OCI-LY3 (cell line): ENCODE measurements at regions not wholly inside any gene's neighbourhood (a gene's known extent, or its start where the extent isn't known, plus 50 kb on each side); places are given as distances from the start of the nearest gene placed in this dataset.

Experiments
- H2AFZ ChIP-seq: fragments of 200-600, 300-600 bp; shearing (Covaris generic); 2 replicates; pipeline ENCODE4 v1.6.0; 2014; ENCODE audit warnings: antibody characterized with exemption, low read depth, low read length
- H3K27ac ChIP-seq: fragments of 200-600, 300-600 bp; sonication (generic); 2 replicates; pipeline ENCODE4 v1.5.1; 2014; ENCODE audit warnings: mild to moderate bottlenecking, low read length, moderate library complexity, mixed read lengths
- H3K27me3 ChIP-seq: fragments of 200-600, 300-600 bp; sonication (generic); 2 replicates; pipeline ENCODE4 v1.6.1; 2014; ENCODE audit warnings: low read depth, low read length, mixed read lengths
- H3K36me3 ChIP-seq: fragments of 200-600, 300-600 bp; sonication (generic); replicated peaks from 2 replicates; pipeline ENCODE3; 2014; ENCODE audit warnings: low read depth, low read length, mixed read lengths
- H3K4me1 ChIP-seq: fragments of 300-600, 200-600 bp; sonication (generic); 2 replicates; pipeline ENCODE4 v1.6.1; 2014; ENCODE audit warnings: low read length, mixed read lengths
- H3K4me2 ChIP-seq: fragments of 200-600, 300-600 bp; sonication (generic); 2 replicates; pipeline ENCODE4 v1.6.1; 2014; ENCODE audit warnings: low read length, mixed read lengths
- H3K4me3 ChIP-seq: fragments of 300-600, 200-600 bp; sonication (generic); 2 replicates; pipeline ENCODE4 v1.5.1; 2014; ENCODE audit warnings: antibody characterized with exemption, mild to moderate bottlenecking, low read length, moderate library complexity
- H3K79me2 ChIP-seq: fragments of 300-600, 200-600 bp; shearing (Covaris generic); 2 replicates; pipeline ENCODE4 v1.6.1; 2014; ENCODE audit warnings: mild to moderate bottlenecking, low read length, mixed read lengths
- H3K9ac ChIP-seq: fragments of 300-600, 200-600 bp; shearing (Covaris generic); 2 replicates; pipeline ENCODE4 v1.6.0; 2014; ENCODE audit warnings: mild to moderate bottlenecking, low read length, moderate library complexity
- H3K9me3 ChIP-seq: fragments of 200-600, 300-600 bp; shearing (Covaris generic); 2 replicates; pipeline ENCODE4 v1.6.1; 2014; ENCODE audit warnings: low read length, mixed read lengths; ENCODE audit not compliant: insufficient read depth
- H4K20me1 ChIP-seq: fragments of 200-600, 300-600 bp; sonication (generic); 2 replicates; pipeline ENCODE4 v1.6.1; 2016; ENCODE audit warnings: low read length, mixed read lengths; ENCODE audit not compliant: insufficient read depth
- CTCF ChIP-seq: fragments of 200-600, 300-600 bp; sonication (generic); IDR thresholded peaks from 2 replicates; pipeline ENCODE4 v1.5.1; 2014; ENCODE audit warnings: antibody characterized with exemption, low read length, low read depth
- EZH2phosphoT487 ChIP-seq: fragments of 200-600 bp; shearing (Covaris generic); IDR thresholded peaks from 2 replicates; pipeline ENCODE4 v1.6.1; 2018; ENCODE audit warnings: antibody characterized with exemption, mixed run types, low read depth

- Histone ChIP-seq H3K36me3 (no peaks in the 10 kb centered on the region), H3K79me2 (no peaks in the 10 kb centered on the region), H3K27ac (no peak overlapping the region), H3K9ac (no peak overlapping the region), H3K4me1 (no peaks in the 10 kb centered on the region), H3K4me2 (no peak overlapping the region), H3K27me3 (no peaks in the 10 kb centered on the region), H4K20me1 (no peaks in the 10 kb centered on the region), H3K4me3 (no peak overlapping the region), H2AFZ (no peak overlapping the region), H3K9me3 (no peaks in the 10 kb centered on the region)
- TF ChIP-seq CTCF (no peak), EZH2phosphoT487 (no peak)
Measured at GRCh38 chr5:125883223-125883622, 540.0 kb upstream of the GRAMD2B start.

- H3K27me3 ChIP-seq, result no peaks in the 10 kb centered on the region
- no peak overlapping the region for H3K9ac ChIP-seq
- no peaks in the 10 kb centered on the region for H3K4me1 ChIP-seq
- no peak overlapping the region for H2AFZ ChIP-seq
- H3K36me3 ChIP-seq, result no peaks in the 10 kb centered on the region
- no peaks in the 10 kb centered on the region for H3K9me3 ChIP-seq
- no peaks in the 10 kb centered on the region for H3K79me2 ChIP-seq
- H3K27ac ChIP-seq, result no peak overlapping the region
- H3K4me3 ChIP-seq, result no peak overlapping the region
- TF ChIP-seq EZH2phosphoT487 (no peak), CTCF (no peak)
- H4K20me1 ChIP-seq, result no peaks in the 10 kb centered on the region
- H3K4me2 ChIP-seq, result no peak overlapping the region
Measured at GRCh38 chr5:125888358-125888757, 534.9 kb upstream of the GRAMD2B start.

GRCh38 chr5:125890511-125890931 is 532.7 kb upstream of the GRAMD2B start:
- no peaks in the 10 kb centered on the region for H3K4me1 ChIP-seq
- H3K79me2 ChIP-seq, result no peaks in the 10 kb centered on the region
- H3K9me3 ChIP-seq, result no peaks in the 10 kb centered on the region
- TF ChIP-seq CTCF, result no peak
- no peak for TF ChIP-seq EZH2phosphoT487
- no peaks in the 10 kb centered on the region for H4K20me1 ChIP-seq
- no peaks in the 10 kb centered on the region for H3K27me3 ChIP-seq
- no peak overlapping the region for H3K9ac ChIP-seq
- H3K4me2 ChIP-seq, result no peak overlapping the region
- no peaks in the 10 kb centered on the region for H3K36me3 ChIP-seq
- H3K4me3 ChIP-seq, result no peak overlapping the region
- no peak overlapping the region for H2AFZ ChIP-seq
- no peak overlapping the region for H3K27ac ChIP-seq

- Histone ChIP-seq H3K27me3 (no peaks in the 10 kb centered on the region), H3K27ac (no peak overlapping the region), H3K4me1 (no peaks in the 10 kb centered on the region), H3K4me2 (no peak overlapping the region), H2AFZ (no peak overlapping the region), H3K36me3 (no peaks in the 10 kb centered on the region), H3K79me2 (no peaks in the 10 kb centered on the region), H3K9me3 (no peaks in the 10 kb centered on the region), H3K4me3 (no peak overlapping the region), H4K20me1 (no peaks in the 10 kb centered on the region), H3K9ac (no peak overlapping the region)
- TF ChIP-seq CTCF (no peak), EZH2phosphoT487 (no peak)
Measured at GRCh38 chr5:125891061-125891725, 532.0 kb upstream of the GRAMD2B start.
